ENCODE measurements at regions not wholly inside any gene's neighbourhood (a gene's known extent, or its start where the extent isn't known, plus 50 kb on each side); places are given as distances from the start of the nearest gene placed in this dataset.

- TF ChIP-seq, protein P1, sequence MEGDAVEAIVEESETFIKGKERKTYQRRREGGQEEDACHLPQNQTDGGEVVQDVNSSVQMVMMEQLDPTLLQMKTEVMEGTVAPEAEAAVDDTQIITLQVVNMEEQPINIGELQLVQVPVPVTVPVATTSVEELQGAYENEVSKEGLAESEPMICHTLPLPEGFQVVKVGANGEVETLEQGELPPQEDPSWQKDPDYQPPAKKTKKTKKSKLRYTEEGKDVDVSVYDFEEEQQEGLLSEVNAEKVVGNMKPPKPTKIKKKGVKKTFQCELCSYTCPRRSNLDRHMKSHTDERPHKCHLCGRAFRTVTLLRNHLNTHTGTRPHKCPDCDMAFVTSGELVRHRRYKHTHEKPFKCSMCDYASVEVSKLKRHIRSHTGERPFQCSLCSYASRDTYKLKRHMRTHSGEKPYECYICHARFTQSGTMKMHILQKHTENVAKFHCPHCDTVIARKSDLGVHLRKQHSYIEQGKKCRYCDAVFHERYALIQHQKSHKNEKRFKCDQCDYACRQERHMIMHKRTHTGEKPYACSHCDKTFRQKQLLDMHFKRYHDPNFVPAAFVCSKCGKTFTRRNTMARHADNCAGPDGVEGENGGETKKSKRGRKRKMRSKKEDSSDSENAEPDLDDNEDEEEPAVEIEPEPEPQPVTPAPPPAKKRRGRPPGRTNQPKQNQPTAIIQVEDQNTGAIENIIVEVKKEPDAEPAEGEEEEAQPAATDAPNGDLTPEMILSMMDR (conservative IDR thresholded peaks at IDR 0.05 in 1 of 2, IDR thresholded peaks at IDR 0.05 in 1 of 2; ENCODE audit: extremely low read depth in 1 of 2, insufficient read depth in 1 of 2, low read depth in 1 of 2, low read length in 2 of 2): no peak
- no peak for TF ChIP-seq EZH2 (IDR thresholded peaks at IDR 0.05; ENCODE audit: borderline replicate concordance, low read length)
Measured at GRCh38 chr4:18406264-18406663, 384.7 kb upstream of the LCORL start.
